GM18951 (cell line): ENCODE measurements at regions not wholly inside any gene's neighbourhood (a gene's known extent, or its start where the extent isn't known, plus 50 kb on each side); places are given as distances from the start of the nearest gene placed in this dataset.

Source experiments
- POLR2A ChIP-seq: IDR thresholded peaks from 4 replicates; pipeline ENCODE4 v1.6.1; 2011; ENCODE audit warnings: mild to moderate bottlenecking; ENCODE audit not compliant: insufficient read length, insufficient read depth; ENCODE audit errors: extremely low read depth
- in situ Hi-C: fragments of 300-500 bp; cut with MboI; formaldehyde crosslinking; loops from one replicate; pipeline ENCODE4 v1.12.0; 2022; ENCODE audit warnings: low sequenced_read_pairs, mixed read lengths, inconsistent platforms; ENCODE audit not compliant: unreplicated experiment

DNA sequence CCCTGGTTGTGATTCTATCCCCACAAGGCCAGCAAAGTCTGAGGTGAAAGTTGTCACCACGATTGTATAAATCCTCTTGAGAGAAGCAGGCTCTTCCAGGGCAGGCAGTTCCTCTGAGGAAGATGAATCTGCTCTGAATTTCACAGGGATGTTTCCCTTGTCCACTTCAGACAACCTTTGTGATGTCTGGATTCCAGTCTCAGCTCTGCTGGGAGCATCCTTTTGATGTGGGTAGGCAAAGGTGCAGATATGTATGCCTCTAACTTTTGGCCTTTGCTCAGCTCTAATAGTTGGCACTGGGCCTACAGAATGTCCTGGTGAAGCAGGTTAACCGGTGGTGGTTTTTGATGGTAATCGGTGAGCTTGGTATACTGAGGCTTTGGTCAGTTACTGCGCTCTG, 50.6 kb upstream of the WDR1 start:
- in situ Hi-C loops = loop anchor here (25.0 kb wide), 1 partner anchor 1270 kb away; the partner anchor contains the start of gene HS3ST1
- TF ChIP-seq POLR2A = no peak
